Choroid plexus epithelial cell (primary cell): ENCODE measurements at regions not wholly inside any gene's neighbourhood (a gene's known extent, or its start where the extent isn't known, plus 50 kb on each side); places are given as distances from the start of the nearest gene placed in this dataset.

Source experiments
- DNase-seq: peaks from one replicate; pipeline ENCODE4 v3.0.0-alpha.2; 2010; ENCODE audit warnings: low read depth
- H3K4me3 ChIP-seq: 2 replicates; pipeline ENCODE4 v1.5.1; 2011; ENCODE audit warnings: low read depth, mild to moderate bottlenecking, control low read depth, low read length, moderate library complexity
- TF ChIP-seq, protein P1 (sequence below): conservative IDR thresholded peaks from 2 replicates; pipeline ENCODE4 v1.5.1; 2011; ENCODE audit warnings: low read depth, mild to moderate bottlenecking, control low read depth, inconsistent platforms, low read length, moderate library complexity

DNA sequence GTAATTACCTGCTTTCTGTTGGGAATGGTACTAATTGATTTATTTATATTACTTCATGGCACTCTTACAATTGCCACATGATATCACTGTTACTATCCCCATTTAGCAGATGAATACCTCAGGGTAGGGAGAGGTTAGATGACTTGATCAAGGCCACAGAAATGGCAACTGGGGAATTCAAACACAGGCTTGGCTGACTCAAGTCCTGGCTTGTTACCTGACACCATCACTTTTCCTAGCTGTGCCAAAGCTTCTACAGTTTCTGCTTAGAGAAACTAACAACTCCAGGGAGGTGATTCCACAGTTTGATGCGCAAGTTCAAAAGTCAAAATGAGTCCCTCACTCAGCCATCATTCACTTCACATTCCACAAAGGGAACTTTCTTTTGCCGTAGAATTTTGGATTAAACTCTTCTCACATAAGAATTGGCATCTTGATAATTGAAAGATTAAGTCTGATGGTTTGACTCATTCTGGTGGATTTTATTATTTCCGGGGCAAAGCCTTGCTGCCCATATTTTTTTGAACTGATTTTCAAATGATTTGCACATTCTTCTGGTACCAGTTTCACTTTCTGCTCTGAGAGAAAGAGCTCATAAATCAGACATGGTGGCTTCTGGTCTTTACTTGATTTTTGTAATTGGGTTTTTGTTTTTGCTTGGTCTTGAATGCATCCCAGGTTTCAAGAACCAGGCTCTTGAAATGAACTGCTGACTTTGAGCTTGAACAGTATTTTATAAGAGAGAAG is 656.8 kb downstream of the BCL11A start:
- no peak overlapping the region for H3K4me3 ChIP-seq
- TF ChIP-seq, protein P1, sequence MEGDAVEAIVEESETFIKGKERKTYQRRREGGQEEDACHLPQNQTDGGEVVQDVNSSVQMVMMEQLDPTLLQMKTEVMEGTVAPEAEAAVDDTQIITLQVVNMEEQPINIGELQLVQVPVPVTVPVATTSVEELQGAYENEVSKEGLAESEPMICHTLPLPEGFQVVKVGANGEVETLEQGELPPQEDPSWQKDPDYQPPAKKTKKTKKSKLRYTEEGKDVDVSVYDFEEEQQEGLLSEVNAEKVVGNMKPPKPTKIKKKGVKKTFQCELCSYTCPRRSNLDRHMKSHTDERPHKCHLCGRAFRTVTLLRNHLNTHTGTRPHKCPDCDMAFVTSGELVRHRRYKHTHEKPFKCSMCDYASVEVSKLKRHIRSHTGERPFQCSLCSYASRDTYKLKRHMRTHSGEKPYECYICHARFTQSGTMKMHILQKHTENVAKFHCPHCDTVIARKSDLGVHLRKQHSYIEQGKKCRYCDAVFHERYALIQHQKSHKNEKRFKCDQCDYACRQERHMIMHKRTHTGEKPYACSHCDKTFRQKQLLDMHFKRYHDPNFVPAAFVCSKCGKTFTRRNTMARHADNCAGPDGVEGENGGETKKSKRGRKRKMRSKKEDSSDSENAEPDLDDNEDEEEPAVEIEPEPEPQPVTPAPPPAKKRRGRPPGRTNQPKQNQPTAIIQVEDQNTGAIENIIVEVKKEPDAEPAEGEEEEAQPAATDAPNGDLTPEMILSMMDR, result no peak
- DNase-seq, result no peak

DNA sequence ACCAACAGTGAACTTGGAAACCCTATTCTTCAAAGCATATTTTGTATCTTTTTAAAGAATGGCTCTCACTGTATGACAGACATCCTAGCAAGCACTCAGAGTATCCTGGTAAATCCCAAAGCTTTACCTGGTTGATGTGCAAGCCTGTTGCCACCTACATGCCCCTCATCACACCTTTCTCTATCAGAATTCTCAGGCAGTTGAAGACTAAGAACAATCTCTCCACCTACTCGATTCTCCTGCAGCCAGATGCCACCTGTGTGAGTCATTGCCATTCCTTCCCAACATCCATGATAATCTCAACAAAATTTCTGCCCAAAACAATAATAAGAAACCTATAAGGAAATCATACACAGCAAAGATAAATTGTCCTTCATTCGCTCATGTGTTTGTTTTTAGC is 659.8 kb downstream of the BCL11A start:
- H3K4me3 ChIP-seq, result no peak overlapping the region
- DNase-seq, result no peak
- TF ChIP-seq, protein P1, result no peak

DNA sequence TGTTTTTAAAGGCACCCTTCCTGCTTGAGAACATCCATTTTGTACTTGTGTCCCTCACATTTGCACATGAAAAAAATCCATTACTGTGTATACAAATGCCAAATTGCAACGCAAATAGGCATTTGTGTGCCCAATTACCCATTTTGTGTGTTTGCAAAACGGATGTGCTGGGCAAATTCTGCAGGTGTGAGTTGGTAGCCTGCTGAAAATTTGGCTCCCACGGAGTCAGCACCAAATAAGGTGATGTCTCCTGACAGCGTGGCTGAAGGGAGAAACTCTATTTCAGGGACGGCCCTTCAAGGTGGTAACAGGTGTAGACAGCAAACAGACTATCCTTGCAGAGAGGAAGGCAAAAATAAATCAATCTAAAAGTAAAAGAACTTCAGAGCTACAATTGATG is 661.1 kb downstream of the BCL11A start:
- no peak overlapping the region for H3K4me3 ChIP-seq
- TF ChIP-seq, protein P1, result no peak
- DNase-seq, result no peak

DNA sequence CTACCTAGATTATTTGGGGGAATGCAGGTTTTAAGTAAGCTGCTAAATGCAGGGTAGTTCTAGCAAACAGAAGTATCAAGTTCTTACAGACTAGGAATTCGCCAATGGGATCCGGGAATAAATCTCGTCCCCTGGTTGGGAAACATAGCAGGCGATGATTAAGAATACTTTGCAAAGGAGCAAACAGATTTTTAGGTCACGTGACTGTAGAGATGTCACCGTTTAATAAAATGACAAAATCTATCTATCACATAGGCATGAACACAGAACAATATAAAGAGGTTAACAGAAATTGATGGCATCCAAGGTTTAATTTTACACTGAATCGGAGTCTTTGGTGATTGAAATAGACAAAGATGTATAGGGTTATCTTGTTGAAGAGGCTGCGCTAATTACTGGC is 664.1 kb downstream of the BCL11A start:
- no peak overlapping the region for H3K4me3 ChIP-seq
- DNase-seq, result no peak
- TF ChIP-seq, protein P1, result no peak

DNA sequence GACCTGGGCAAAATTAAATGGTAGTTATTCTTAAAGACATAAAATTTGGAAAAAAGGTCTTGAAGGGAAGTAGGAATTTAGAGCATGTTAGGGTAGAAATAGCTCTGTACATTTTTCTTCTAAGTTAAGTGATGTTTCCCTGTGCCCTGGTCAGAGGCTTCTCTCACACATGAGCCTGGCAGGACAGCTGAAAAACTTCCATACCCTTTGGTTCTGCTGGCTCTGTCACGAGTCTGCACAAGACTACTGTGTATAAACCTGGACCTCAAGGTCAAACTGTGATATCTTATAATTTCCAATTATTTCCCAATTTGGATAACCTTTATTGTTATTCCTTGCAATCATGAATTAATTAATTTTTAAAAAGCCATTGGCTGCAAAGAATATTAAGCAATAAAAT is 664.7 kb downstream of the BCL11A start:
- no peak for DNase-seq
- TF ChIP-seq, protein P1, result no peak
- no peak overlapping the region for H3K4me3 ChIP-seq

DNA sequence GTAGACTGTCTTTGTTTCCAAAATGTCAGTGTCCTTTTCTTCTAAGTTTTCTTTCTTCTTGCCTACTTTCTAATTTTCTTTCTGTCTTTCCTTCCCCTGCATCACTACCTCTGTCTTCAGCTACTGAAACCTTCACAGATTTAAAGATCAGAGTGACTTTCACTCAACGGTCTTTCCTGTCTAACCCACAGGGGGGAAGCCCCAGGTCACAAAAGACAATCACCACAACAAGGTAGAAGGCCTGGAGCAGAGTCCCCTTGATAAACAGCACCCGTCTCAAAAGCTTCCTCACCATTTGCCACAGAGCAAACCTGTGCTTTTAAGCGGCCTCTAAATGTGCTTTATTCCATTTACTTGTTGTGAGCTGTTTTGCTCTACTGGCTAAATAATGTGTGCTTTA is 665.4 kb downstream of the BCL11A start:
- H3K4me3 ChIP-seq, result no peak overlapping the region
- TF ChIP-seq, protein P1, result no peak
- no peak for DNase-seq

DNA sequence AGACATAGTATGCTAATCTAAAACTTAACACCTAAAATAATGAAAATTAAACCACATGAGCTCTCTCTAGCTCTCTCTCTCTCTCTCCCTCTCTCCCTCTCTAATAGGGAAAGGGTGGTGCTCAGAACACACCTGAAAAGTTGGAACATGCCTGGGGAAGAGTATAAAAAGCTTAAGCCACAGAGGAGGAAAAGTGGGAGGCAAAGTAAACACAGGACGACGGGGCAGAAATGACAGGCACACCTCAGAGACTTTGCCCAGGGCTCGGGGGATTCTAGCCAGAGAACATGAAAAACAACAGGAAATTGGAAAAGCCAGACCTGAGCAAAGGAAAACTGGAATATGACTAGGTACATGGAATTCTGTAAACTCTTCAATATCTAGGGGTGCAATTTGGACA is 666.1 kb downstream of the BCL11A start:
- TF ChIP-seq, protein P1, result no peak
- no peak for DNase-seq

More for the DNA sequence above, 666.1 kb downstream of the BCL11A start:
- no peak overlapping the region for H3K4me3 ChIP-seq
